ENCODE measurements at regions not wholly inside any gene's neighbourhood (a gene's known extent, or its start where the extent isn't known, plus 50 kb on each side); places are given as distances from the start of the nearest gene placed in this dataset.
A peak's percentile ranks its signal among the peaks of the same experiment; 100 is the strongest.
"Not testable (repeated sequence)": the region's sequence is repeated elsewhere in the genome, so short reads cannot be mapped to it uniquely, and the experiment has no call there.

DNA sequence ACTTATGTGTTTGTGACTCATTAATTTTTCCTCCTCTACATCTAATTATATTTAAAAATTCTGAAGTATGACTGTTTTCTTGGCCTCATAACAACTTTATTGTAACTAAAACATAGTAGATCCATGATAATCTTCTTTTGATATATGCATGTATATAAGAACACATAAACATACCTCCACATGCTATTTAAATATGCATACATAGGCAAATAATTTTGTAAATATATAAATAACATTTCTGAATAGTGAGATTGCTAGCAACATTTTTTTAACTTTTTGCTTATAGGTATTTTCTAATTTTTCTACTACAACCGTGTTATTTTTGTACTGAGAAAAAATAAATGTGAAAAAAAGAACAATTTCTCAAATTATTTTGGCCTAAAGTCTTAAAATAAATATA lies 627.6 kb downstream of the HTR1B start:
- intact Hi-C loops (cut with DNase I, micrococcal nuclease): no loop called here
- no peak for ATAC-seq
- no peak for DNase-seq

DNA sequence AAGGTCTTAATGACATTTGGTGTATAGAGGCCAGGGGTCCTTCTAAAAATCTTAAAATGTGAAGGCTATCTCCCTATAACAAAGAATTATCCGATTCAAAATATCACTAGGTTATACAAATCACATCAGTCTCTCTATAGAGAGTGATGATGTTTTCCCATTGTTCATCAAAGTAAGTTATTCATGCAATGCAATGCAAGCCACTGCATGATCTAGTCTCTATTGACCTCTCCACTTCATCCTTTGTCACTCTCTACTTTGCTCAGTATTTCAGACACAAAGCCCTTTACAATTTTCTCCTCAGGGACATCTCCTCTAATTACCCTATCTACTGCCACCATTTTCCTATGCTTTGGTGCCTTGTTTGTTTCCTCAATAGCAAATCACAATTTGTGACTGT lies 628.0 kb downstream of the HTR1B start:
- intact Hi-C loops (cut with DNase I, micrococcal nuclease): no loop called here
- ATAC-seq (no peak), DNase-seq (no peak)

DNA sequence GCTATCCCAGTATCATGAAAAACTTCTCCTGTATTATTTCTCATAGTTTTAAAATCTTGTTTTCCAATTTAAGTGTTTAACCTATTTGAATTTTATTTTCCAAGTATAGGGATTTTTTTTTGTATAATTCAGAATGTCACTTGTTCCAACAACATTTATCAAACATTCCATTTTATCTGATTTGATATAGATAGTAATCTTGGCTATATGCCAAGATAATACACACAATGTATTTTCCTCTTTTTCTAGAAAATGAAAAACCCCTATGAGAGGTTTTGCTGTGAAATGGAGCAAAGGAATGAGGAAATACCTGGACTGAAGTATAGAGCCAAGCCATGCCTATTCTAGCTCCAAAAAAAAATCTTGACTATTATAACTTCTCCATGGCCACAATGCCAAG lies 628.9 kb downstream of the HTR1B start:
- ATAC-seq (no peak), DNase-seq (no peak)
- intact Hi-C loops (cut with DNase I, micrococcal nuclease): no loop called here

DNA sequence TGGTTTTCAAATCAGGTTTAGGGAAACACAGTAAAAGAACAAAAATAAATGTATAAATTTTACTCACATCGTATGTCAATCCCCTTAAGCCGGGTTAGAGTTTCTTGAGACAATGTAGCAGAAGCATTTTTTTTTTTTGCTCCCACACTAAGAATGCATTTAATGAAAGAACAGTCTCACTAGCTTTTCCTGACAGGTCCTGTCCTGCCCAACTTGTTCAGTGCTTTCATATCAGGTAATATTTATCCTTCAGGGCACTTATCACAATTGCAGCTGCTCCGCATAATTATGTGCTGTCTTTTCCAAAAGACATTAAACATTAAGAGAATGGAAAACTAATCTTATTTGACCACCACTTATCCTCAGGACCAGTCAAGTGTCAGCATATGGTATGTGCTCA lies 632.0 kb downstream of the HTR1B start:
- no peak for ATAC-seq
- intact Hi-C loops (cut with DNase I, micrococcal nuclease): no loop called here
- DNase-seq: no peak

DNA sequence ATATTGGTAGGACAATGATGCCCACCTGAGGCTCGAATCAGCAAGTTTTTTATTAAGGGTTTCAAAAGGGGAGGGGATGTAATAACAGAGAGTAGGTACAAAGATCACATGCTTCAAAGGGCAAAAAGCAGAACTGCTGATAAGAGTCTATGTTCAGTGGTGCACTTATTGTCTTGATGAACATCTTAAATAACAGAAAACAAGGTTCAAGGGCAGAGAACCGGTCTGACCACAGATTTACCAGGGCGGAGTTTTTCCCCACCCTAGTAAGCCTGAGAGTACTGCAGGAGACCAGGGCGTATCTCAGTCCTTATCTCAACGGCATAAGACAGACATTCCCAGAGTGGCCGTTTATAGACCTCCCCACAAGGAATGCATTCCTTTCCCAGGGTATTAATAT lies 639.7 kb downstream of the HTR1B start:
- intact Hi-C loops (cut with DNase I, micrococcal nuclease); DNase-seq; ATAC-seq: not testable (repeated sequence)

DNA sequence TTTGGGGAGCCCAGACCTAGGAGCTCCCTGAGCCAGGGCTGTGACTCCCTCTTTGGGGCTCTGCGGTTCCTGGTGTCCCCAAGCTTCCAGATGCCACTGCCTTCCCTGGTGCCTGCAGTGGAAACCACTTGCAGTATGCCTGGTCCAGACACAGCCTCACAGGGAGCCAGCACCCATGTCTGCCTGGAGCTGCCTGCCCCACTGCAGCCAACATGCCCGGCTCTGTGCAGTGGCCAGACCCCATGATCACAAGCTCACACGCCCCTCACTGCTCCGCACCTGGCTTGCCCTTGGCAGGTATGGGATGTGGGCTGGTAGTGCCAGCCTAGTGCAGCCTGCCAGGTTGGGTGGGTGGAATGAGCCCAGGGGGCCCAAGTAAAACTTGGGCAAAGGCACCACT lies 644.8 kb downstream of the HTR1B start:
- intact Hi-C loops (cut with DNase I, micrococcal nuclease): no loop called here
- ATAC-seq (no peak), DNase-seq (no peak)

DNA sequence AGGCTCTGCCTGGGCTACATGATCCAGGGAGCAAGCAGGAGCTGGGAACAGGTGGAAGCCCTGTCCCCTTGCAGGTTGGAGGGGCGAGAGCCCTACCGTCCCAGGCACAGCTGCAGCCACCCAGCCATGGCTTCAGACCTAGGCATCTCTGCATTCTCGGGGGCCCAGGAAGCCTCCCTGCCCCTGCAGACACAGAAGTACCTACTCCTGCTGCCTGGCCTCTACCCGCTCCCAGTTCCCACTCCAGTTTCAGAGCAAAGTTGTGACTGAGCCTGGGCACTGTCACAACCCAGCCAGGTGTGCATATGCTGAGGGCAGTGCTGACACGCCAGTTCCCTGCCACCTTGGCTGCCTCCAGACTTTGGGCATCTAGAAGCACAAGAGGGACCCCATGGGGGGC lies 645.9 kb downstream of the HTR1B start:
- DNase-seq: no peak
- intact Hi-C loops (cut with DNase I, micrococcal nuclease): no loop called here
- ATAC-seq: no peak

DNA sequence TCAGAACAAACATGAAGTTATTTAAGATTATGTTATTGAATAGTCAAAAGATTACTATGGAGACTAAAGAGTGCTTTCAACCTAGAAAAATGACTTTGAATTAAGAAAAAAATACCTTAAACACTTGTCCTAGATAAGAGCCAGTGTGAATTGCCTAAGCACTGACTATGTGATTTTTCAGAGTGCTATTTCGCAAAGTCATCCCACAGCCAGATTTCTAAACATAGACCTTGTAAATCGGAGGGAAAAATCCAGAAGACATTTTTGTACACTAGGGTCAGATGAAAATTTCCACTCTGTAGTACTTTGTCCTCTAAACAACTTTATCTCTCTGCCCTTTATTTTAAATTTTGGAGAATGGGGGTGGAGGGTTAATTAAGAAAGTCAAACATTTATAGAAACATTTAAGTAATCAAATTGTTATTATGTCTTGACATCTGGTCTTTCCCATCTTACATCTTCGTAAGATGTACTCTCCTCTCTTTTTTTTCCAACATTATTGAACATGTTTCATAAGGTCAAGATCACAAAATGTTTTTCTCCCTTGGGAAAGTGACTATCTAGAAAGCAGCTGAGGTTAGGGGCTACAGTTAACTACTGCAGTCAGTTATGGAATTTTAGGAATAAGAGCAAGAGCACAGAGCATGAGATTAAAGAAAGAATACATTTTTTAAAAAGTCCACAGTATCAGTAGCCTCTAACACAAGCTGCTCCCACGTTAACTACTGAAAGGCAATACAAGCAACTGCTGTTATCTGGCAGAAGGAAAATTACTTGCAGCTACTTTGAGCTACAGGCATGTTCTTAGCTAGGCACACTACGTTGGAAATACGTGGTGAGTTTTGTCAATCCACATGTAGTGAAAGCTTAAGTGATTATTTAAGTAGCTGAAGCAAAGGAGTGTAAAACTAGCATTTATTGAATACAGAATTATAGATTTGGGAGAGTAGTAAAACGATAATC lies 648.5 kb downstream of the HTR1B start:
- intact Hi-C loops (cut with DNase I, micrococcal nuclease): no loop called here
- no peak for DNase-seq
- ATAC-seq: no peak

DNA sequence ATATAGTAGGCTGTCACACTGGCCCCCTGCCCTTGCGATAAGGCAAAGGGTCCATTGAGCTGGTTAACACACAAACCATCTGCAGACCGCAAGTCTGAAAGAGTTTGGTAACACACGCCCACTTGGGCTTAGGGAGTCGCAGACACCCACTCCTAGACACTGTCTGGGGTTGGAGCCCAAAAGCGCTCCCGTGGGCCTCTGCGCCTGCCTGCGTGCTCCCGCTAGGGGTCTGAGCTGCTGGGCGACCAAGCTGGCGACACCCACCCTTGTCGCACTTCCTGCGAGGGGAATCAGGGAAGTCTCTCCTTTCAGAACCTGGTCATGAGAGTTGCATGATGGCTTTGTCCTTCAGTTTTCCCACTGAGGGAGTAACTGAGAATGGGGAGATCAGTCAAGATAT lies 653.0 kb downstream of the HTR1B start:
- ATAC-seq (no peak), DNase-seq (no peak)
- intact Hi-C loops (cut with DNase I, micrococcal nuclease): no loop called here

DNA sequence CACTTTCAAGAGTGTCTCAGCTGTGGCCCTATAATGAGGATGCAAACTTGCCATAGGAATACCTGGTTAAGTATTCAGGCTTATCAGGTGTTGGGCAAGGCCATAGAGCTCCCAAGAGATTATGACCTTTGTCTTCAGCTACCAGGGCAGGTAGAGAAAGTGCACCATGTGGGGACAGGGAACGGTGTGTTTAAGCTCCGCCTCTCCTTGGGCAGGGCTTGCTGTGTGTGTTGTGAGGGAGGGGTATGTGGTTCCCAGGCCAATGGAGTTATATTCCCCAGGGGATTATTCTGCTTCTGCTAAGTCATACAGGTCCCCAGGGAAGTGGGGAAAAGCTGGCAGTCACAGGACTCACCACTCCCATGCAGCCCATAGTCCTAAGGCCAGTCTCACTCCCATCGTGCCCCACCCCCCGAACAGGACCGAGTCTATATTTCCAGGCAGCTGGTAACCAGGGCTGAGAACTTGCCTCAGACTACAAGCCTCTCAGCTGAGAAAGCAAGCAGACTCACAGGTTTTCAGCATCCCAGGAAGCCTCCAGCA lies 660.2 kb downstream of the HTR1B start:
- DNase-seq (no peak), ATAC-seq (peak; percentile 73)
- intact Hi-C loops (cut with DNase I, micrococcal nuclease): no loop called here

DNA sequence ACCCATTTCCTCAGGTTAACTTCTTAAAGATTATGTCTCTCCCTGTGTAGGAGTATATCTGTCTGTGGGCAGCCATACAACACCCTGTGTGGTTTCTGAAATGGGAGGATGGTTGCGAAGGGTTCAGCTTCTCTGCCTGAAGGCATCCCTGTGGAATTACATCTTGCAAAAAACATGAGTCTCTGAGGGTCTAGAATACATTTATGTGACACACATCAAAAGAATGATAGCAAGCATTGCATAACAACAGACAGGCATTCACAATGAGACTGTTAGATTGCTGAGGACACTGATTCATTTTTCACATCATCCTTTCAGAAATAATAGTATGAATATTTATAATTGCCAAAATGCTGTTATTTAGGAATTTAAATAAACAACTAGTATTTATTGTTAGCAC lies 670.9 kb downstream of the HTR1B start:
- DNase-seq (no peak), ATAC-seq (no peak)
- intact Hi-C loops (cut with DNase I, micrococcal nuclease): no loop called here

DNA sequence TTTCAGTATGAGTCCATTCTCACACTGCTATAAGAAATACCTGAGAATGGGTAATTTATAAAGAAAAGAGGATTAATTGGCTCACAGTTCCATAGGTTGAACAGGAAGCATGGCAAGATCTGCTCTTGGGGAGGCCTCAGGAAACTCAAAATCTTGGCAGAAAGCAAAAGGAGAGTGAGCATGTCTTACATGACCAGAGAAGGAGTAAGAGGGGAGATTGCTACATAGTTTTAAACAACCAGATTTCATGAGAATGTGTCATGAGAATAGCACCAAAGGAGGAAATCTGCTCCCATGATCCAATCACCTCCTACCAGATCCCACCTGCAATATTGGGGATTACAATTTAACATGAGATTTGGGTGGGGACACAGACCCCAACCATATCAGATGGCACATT lies 672.4 kb downstream of the HTR1B start:
- ATAC-seq (peak; percentile 32), DNase-seq (no peak)
- intact Hi-C loops (cut with DNase I, micrococcal nuclease): no loop called here

DNA sequence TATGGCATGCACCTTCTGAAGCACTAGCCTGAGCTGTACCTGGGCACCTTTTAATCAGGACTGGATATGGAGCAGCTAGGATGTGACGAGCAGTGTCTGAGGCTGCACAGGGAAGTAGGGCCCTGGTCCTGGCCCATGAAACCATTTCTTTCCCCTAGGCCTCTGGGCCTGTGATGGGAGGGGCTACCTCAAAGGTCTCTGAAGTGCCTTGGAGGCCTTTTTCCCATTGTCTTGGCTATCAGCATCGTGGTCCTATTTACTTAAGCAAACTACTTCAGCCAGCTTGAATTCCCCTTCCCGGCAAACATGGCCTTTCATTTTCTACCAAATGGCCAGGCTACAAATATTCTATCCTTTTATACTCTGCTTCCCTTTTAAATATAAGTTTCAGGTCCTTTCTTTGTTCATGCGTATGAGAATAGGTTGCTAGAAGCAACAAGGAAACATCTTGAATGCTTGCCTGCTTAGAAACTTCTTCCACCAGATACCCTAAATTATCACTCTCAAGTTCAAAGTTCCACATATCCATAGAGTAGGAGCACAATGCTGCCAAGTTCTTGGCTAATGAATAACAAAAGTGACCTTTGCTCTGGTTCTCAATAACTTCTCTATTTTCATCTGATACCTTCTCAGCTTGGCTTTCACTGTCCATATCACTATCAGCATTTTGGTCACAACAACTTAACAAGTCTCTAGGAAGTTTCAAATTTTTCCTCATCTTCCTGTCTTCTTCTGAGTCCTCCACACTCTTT lies 673.1 kb downstream of the HTR1B start:
- ATAC-seq (peak; percentile 97), DNase-seq (peak in 1 of 2 donors; percentile 15)
- intact Hi-C loops (cut with DNase I, micrococcal nuclease): no loop called here

DNA sequence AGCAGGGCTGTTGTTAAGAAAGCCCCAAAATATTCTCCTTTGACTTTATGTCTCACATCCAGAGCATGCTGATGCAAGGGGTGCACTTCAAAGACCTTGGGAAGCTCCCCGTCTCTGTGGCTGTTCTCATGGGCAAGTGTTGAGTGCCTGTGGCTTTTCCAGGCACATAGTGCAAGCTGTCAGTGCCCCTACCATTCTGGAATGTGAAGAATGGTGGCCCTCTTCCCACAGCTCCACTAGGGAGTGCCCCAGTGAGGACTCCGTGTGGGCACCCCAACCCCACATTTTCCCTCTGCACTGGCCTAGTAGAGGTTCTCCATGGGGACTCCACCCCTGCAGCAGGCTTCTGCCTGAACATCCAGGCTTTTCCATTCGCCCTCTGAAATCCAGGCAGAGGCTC lies 673.7 kb downstream of the HTR1B start:
- ATAC-seq: no peak
- no peak for DNase-seq
- intact Hi-C loops (cut with DNase I, micrococcal nuclease): no loop called here

DNA sequence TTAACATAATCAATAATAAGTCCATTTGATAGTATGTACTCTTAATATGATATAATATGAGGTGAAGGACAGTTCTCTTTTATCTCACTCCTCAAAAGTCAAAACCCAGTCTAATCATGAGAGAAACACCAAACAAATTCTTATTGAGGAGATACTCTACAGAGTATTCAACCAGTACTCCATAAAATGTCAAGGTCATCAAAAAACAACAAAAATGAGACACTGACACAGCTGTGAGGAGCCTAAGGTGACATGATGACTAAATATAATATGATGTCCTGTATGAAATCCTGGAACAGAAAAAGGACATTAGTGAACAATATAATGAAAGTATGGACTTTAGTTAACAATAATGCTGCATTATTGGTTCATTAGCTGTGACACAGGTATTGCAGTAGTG lies 675.1 kb downstream of the HTR1B start:
- intact Hi-C loops (cut with DNase I, micrococcal nuclease): no loop called here

DNA sequence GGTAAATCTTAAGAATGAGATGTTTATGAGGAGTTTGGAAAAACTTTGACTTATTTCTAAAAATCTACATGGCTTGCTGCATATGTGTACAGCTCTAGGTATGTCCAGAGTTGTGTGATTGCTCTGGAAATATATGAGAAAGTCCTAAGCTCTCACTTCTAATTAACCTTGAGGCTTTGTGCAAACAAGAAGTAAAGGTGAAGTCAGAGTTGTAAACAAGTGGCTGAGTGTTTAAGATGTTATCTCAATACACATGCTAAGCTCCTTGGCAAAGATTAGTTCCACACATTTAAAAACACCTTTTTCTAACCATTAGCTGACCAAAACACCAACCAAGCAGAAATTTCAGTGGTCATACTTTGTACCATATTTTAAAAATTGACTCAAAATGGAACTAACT lies 684.2 kb downstream of the HTR1B start:
- intact Hi-C loops (cut with DNase I, micrococcal nuclease): no loop called here
- peak; percentile 86 for ATAC-seq
- DNase-seq: no peak

More for the DNA sequence above, 675.1 kb downstream of the HTR1B start:
- ATAC-seq (no peak), DNase-seq (no peak)

DNA sequence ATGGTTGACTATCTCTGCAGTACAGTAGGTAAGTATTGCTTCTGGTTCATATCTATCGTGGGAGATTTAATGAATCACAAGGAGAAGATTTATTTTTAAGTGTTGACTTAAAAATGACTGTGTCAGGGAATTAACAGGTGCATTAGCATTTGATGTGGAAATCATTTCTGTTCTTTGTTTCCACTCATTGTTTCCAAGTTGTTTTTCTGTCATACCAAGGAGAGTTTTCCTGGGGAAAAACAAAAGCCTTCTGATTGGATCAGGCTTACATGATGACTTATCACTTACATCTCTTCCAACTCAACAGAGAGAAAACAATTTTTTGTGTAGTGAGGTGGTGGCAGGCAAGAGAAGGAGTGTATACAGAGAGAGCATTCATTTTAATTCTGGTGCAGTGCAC lies 686.4 kb downstream of the HTR1B start:
- ATAC-seq (no peak), DNase-seq (no peak)
- intact Hi-C loops (cut with DNase I, micrococcal nuclease): no loop called here

DNA sequence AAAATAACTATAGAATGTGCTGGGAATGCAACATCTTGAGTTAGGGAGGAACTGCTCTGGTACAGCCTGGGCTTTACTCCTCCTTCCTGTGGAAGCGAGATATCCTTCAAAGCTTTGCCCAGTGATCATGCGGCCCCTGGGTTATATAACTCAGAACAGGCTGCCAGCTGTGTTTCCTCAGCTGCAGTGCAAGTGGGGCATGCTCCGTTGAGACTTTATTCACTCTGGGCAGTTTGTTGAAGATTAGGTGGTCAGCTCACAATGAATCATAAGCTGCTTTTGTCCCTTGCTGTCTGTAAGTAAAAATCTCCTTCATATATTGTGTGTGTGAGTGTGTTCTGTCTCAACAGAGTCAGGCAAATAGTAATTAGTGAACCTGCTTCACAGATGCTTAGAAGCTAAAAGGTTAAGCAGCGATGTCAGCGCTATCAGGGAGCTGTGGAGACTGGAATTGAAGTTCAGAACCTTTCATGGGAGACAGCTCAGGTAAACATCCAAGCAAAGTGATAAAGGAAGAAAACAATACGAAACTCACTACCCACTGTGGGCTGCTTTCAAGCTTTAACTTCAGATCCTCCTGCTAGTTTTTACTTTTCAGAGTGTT lies 688.4 kb downstream of the HTR1B start:
- ATAC-seq: peak; percentile 20
- intact Hi-C loops (cut with DNase I, micrococcal nuclease): no loop called here
- no peak for DNase-seq

DNA sequence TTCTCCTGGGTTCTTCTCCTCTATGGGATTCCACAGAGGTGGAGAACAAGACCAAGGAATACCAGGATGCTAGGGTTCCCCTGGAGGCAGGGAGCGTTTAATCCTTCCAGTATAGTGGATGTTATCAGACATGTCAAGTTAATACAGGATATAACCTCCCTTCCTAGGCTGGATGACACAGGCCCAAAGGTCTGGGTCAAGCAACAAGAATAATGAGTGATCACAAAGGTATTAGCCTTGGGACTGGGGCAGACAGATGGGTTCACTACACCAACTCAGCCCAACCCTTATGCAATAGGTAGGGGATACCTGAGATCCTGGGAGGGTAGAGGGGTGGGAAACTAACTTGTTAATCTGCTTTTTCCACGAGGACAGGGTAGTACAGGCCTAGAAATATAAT lies 690.3 kb downstream of the HTR1B start:
- intact Hi-C loops (cut with DNase I, micrococcal nuclease): no loop called here

More for the DNA sequence above, 690.3 kb downstream of the HTR1B start:
- DNase-seq (no peak), ATAC-seq (no peak)
